Activated naive CD4-positive, alpha-beta T cell (primary cell): ENCODE measurements at regions not wholly inside any gene's neighbourhood (a gene's known extent, or its start where the extent isn't known, plus 50 kb on each side); places are given as distances from the start of the nearest gene placed in this dataset.
"Not testable (repeated sequence)": the region's sequence is repeated elsewhere in the genome, so short reads cannot be mapped to it uniquely, and the experiment has no call there.

Source experiments
- DNase-seq, 4 experiments: peaks; one replicate each; lab custom pipeline; 2025; lab: John Stamatoyannopoulos, UW

DNA sequence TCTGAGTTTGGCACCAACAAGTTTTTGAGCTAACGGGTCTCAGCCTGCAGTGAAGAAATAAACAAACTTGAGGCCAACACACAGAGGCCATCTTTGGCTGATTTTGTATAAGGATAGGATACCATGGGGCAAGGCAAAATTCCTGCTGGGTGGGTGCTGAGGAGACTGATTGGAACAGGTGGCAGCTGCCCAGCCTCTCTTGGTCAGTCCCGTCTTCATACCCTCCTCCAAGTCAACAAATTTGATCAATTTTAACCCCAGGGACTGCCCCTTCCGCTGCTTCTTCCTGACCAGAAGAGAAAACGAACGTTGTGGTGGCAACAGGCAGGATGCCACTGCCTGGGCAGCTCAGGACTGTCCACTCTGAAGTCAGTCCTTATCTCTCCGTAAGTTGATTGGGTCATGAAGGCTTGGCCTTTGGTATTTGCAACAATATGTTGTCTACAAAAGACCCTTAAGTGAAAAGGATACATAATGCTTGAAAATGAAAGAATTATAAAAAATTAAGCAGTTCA, 139.3 kb downstream of the SPP2 start:
- DNase-seq = no peak

DNA sequence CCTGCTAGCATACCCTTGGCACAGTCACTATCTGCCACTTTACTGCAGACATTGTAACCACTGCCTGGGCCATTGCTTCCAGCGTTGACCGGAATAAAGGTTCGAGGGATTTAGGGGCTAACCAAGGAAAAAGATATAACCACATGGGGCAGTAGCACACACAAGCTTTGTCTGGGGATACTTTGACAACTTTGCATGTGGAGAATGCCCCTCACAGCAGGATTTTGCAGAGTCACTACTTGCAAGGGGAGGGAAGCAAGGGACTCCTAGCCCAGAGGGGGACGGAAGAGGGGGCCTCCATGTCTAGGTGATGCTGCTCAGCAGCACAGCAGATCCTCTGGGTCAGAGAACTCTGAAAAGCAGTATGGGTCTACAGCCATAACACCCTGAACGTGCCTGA, 138.7 kb downstream of the SPP2 start:
- no peak for DNase-seq

DNA sequence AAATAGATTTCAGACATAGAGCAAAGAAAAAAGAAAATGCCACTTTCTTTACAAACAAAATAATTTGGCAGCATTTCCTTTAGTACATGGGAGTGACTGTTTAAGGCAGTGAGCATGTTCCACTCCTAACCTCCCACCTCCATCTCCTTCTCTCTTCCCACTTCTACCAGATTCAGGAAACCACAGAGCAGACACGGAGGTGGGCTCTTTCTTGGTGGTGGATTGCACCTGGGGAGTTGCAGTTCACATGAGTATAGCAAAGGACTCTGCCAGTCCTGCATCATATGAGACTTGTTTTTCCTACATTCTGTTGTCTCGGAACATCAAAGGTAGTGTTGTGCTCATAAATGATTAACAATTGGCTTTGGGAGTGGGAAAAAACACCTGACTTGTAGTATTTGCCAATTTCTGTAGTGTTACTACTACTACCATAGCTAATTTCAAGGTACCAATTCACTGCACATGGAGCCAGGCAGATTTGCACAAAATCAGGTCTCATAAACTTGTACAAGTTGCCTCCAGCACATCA, 137.2 kb downstream of the SPP2 start:
- no peak for DNase-seq

DNA sequence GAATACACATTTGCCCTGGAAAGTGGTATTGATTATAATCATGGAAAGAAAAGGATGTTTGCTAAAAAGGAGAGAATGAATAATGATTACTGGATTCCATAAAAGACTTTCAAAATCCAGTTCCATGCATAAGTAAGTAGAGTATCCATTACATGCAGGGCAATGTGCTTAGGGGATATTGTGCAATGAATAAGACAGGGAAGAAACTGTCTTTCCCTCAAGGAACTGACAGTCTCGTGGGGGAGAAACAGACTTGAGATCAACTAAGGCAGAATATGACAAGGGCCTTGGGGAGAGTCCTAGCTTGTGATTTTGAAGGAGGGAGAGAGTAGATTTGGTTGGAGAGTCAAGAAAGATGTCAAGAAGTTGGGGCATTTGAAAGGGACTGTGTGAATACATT, 130.6 kb downstream of the SPP2 start:
- no peak for DNase-seq

DNA sequence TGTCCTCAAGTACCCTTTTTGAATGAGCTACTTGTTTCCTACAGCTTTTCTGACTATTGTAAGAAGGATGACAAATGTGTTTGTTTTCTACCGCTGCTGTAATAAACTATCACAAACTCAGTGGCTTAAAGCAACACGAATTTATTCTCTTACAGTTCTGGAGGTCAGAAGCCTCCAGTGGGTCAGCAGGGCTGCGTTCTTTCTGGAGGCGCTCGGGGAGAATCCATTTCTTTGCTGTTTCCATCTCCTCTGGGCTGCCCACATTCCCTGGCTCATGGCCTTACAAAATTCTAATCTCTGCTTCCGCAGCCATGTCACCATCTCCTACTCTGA, 128.5 kb downstream of the SPP2 start:
- DNase-seq = no peak

DNA sequence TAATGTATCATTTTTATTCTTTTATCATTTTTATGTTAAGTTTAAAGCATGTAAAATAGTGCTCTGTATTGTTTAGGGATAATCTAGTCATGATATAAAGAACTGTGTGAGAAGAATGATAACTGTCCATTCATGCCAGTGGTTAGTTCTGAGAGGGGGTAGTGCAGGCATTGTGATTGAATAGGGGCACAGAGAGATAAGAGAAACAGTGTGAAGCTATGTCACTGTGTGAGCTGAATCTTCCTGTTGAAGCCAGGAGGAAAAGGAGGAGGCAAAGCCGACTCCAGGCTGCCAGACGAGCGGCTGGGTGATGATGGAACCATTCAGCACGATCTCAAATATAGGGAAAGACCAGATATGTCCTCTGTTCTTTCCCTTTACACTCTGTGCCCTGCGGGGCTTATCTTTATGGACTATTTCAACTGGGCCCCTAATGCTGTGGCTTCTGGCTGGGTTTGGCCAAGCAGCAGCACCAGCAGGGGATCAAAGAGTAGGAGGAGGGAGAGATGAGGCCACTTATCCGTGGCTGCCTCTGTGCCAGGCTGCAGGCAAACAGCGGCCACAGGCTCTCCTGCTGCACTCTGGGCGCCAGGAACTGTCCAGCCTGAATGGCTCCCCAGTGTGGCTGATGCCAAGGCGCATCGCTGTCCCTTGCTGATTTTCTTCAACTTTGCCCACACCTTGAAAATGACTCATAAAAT, 128.0 kb downstream of the SPP2 start:
- DNase-seq = no peak

DNA sequence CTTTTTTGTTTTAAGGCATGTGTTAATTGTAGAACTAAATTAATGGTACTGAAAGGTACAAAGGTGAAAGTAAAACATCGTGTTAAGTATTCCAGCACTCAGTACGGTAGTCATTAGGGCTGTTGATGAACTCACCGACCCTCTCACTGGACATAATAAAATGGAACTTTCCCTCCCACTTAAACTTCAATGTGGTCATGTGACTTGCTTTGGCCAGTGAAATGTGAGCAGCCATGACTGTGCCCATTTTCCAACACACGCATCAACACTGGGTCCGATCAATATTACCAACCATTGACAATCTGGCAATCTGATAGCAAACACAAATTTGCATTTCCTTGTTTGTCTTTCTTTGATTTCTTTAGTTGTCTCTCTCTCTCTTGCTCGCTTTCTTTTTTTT, 125.1 kb downstream of the SPP2 start:
- DNase-seq = no peak

DNA sequence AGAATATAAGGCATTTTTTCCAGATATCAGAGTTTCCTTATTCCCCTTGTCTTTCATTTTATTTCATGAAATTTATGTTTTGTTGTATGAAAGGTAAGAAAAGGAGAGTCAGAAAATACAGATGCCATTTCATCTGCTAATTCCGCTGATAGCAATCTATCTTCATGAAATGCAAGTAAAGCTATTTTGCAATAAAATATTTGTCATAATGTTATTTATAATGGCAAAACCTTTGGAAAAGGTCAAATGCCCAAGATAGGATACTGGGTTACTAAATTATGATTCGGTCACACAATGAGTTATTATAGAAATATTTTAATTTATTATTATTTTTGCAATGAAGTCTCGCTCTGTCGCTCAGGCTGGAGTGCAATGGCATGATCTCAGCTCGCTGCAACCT, 124.2 kb downstream of the SPP2 start:
- no peak for DNase-seq

DNA sequence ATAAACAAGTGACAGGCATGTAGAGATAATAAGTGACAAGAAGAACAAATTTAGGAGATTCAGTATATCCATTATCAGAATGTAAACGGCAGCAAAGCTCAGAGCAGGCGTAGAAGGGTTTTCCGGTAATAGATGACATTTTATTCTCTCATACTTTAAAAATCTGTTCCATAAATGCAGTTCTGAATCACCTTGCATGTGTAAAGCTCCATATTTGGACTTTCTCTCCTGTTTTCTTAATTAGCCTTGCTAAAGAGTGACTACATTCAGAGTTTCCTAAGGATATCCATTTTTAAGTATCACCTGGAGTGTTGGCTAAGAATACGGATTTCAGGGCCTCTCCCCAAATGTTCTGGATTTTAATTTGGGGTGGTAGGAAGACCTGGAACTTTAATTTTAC, 122.0 kb downstream of the SPP2 start:
- no peak for DNase-seq

DNA sequence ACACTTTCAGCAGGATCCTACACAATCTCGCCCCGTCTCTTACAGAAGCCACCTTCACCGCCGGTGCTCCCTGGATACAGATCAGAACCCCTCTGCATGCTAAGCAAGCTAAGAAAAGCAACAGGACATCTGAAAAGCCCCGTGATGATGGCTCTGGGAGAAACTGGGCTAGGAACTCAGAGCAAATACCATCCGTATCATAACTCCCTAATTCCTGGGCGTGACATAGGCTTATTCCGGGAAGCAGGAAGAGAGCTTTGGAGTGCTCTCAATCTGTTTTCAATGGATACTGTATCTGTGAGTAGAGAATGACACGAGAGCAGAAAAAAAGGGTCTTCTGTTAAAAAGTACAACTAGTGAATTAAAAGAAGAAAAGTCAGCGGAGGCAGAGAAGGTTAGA, 121.6 kb downstream of the SPP2 start:
- no peak for DNase-seq

DNA sequence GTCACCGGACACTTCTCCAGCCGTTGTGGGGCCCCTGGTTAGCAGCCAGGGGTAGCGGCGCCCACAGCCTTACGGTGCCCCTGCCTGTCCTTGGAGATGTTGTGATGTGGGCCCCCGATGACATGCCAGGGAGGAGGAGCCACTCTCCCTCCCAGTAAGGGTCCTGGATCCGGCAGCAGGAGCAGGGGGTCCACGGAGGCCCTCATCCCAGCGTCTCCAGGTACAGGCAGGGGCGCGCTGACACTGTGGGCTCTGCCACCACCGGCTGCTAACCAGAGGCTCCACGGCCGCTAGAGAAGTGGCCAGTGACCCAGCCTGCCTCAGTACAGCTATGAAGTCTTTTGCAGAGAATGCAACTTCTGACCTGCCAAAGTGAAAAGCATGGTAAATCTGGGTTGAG, 121.2 kb downstream of the SPP2 start:
- DNase-seq = no peak

DNA sequence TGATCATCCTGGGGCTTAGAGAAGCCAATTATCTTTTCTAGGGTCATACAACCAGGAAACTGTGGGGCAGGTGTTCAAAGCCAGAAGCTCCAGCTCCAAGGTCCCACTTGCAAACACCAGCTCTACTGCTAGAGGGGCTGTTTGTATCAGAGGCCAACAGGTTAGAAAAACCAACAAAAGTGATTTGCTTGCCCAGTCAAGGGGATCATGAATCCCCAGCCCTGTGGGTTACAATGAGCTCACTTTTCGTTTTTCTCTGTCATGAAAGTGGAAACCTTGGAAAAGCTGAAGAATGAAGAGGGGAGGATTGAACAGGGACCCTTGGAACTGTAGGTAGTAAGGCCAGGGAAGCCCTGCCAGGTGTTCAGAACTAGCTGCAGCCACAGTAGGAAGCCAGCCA, 119.2 kb downstream of the SPP2 start:
- DNase-seq = no peak

DNA sequence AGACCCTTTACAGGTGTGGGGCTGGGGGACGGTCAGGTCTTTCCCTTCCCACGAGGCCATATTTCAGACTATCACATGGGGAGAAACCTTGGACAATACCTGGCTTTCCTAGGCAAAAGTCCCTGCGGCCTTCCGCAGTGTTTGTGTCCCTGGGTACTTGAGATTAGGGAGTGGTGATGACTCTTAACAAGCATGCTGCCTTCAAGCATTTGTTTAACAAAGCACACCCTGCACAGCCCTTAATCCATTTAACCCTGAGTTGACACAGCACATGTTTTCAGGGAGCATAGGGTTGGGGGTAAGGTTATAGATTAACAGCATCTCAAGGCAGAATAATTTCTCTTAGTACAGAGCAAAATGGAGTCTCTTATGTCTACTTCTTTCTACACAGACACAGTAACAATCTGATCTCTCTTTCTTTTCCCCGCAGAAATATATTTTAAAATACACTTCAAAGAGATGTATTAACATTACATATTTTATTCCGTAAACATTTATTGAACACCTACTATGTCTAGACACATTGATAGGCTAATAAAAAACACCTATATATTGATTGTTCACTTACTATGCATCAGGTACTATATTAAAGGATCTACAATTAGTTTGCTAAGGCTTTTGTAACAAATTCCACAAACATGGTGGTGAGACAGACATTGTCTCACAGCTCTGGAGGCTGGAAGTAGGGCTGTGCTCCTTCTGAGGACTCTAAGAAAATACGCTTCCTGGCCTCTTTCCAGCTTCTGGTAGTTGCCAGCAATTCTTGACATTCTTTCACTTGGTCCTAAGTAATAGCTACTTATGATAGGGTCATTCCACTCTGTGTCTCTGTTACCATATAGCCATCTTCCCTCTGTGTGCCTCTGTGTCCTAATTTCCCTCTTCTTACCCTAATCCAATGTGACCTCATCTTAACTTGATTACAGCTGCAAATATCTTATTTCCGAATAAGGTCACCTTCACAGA, 118.4 kb downstream of the SPP2 start:
- DNase-seq = not testable (repeated sequence)

DNA sequence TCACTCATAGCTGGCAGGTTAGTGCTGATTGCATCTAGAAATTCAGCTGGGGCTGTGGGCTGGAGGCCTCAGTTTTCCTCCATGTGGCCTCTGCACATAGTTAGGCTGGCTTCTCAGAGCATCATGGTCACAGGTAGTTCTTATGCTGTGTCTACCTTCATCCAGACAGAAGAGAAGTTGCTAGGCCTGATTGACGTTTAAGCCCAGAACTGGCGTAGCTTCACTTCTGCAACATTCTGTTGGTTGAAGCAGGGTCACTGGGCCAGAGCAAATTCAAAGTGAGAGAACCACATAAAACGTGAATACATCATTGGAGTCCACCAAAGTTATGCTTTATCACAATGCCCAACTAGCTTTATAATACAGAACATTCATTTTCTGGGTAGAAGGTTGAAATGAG, 116.0 kb downstream of the SPP2 start:
- no peak for DNase-seq

DNA sequence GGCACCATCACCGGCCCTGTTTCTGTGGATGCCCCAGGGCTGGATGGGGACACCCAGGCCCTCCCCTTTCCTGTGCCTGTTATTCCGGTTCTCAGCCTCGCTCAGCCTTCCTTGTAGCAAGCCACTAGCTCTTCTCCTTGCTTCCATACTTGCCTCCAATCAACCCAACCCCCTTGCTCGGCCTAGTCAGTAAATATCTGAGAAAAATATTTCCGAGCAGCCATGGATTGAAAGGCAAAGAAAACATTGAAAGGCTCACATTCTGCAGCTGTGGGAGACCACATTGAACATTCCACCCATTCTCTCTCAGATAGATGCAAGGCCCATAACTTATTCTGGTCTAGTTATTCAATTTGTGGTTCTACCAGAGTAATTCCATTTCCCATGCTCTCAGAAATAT, 114.9 kb downstream of the SPP2 start:
- DNase-seq = no peak

DNA sequence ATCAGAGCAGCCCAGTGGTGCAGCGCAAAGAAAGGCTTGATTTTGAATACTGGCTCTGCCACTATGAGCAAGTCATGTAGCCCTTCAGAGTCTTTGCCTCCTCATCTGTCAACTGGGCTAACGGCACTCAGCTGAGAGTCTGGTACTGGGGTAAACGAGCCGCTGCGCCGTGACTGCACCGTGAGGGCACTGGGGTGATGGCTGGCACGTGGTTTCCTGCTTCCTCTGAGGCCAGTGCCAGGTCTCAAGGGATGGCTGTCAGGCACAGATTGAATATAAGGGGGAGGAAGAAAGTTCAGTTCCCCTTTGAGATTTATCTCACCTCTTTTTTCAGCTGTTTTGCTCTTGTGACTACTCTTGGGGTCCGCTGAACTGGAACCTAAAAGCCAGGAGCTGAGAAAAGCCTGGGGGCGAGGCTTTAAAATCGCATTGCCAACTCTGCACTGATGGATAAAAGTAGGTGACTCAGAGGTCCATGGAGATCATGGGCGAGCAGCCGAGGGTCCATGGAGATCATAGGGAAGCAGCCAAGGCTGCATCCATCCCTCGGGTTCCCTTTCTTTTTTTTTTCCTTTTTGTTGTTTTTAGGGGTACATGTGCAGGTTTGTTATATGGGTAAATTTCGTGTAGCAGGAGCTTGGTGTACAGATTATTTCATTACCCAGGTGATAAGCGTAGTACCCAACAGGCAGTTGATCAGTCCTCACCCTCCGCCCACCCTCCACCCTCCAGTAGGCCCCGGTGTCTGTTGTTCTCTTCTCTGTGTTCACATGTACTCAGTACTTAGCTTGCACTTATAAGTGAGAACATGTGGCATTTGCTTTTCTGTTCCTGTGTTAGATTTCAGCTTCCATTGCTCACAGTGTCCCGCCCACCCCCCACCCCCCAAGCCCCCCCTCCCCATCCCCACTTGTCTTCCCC, 114.3 kb downstream of the SPP2 start:
- peak in 2 of 4 experiments; percentile 16 to 30 for DNase-seq

DNA sequence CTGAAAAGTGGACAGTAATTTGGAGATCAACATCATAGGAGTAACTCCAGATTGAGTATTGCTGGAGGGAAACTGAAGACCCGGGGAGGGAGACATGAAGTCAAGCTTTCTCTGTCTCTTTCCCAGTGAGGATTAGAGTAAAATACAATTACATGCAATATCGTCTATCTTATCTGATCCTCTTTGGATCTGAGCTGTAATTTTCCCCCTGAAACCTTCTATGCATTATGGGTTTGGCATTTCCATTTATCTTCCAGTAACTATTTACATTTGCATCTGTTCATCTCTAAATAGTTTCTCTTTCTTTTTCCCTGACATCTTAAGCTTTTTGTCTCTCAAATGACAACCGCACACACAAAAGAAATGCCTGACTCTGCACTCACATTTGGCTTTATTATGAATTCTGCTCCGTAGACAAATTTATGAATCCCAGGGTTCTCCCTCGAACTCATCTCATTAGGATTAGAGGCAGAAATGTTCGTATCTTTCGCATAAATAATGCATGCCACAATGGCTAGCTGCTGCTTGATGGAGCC, 113.1 kb downstream of the SPP2 start:
- no peak for DNase-seq

DNA sequence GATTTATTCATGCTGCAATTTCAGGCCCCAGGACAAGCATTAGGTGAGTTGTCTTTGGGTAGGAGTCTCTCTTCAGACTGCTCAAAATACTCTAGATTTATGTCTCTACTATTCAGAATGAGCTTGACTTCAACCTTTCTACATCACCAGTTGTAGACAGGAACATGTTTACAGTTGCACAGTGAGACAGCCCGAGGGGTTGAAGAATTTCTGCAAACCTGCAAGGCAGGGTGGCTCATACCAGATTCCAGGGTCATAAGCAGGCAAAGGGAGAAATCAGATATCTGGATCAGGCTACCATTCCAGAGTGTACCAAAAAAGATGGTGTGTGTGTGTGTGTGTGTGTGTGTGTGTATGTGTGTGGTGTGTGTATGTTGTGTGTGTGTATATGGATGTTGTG, 112.4 kb downstream of the SPP2 start:
- no peak for DNase-seq

DNA sequence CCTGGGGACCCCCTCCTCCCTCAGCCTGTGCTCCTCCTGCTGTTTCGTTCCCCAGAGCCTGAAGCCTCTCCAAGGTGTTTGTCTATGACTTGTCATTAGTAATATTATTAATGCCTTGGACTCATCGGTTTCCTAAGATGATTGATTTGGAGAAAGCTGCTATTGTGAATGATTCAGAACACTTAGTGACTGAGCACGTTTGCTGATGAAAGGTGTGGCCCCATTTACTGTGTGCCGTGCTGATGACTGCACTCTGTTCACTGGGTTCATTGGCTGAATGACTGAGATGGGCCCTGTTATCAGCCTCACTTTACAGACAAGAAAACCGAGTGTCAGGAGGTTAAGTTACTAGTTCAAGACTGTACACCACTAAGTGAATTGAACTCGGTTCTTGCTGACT, 111.4 kb downstream of the SPP2 start:
- DNase-seq = no peak

DNA sequence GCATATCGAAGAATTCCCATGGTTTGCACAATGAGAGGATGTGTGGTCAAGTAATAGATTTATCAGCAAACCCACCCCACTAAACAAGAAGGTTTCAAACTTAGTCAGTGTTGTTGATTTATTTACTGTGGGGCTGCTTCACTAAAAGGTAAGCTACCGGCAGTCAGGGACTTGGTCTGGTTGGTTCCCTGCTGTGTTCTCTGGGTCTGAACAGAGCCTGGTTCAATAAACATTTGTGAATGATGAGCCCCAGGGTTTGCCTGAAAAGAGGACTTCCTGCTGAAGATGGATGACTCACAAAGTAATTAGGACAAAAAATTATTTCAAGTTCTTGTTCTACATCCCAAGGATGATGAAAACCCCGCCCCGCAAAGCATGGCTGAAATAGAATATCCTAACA, 108.3 kb downstream of the SPP2 start:
- no peak for DNase-seq

DNA sequence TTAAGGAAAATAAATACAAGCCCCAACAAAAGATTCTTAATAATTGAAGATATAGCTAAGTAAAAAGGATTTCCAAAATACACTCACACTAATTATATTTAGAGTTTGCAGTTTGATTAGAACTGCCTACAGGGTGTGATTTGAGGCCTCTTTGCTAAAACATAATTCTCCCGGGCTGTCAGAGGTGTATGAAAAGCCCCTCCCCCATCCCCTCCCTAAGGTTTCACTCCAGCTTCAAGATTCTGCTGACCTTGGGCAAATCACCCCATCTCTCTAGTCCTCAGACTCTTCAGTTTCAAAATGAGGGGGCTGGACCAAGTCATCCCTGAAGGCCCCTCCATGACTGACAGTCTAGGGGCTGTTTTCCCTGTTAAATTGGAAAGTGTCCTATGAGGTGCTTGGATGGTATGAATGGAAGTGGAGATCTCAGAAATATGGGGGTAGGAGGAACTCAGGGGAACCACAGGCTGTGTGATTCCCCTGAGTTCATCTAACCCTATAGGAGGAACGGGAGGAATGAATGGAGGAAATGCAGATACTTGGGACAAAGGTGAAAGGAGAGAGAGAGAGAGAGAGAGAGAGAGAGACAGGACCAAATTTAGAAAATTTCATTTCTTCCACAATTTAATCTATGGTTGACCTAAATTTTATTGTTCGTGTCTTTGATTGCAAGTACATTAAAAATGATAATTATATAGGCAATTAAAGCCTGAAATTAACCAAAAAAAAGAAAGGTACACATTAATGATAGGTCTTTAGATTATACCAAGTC, 107.5 kb downstream of the SPP2 start:
- no peak for DNase-seq
